ENCODE measurements at regions not wholly inside any gene's neighbourhood (a gene's known extent, or its start where the extent isn't known, plus 50 kb on each side); places are given as distances from the start of the nearest gene placed in this dataset.

- TF ChIP-seq EP300 (IDR thresholded peaks at IDR 0.05; ENCODE audit: borderline replicate concordance) (no peak), USF1 (IDR thresholded peaks at IDR 0.05) (no peak), EGR1 (IDR thresholded peaks at IDR 0.05) (no peak), CEBPB (IDR thresholded peaks at IDR 0.05) (no peak), FOXM1 (IDR thresholded peaks at IDR 0.05; ENCODE audit: borderline replicate concordance, low read depth) (no peak), TCF12 (IDR thresholded peaks at IDR 0.05; ENCODE audit: low read depth) (no peak), CREB1 (IDR thresholded peaks at IDR 0.05; ENCODE audit: low read depth) (no peak), TAF1 (IDR thresholded peaks at IDR 0.05; ENCODE audit: low read depth) (no peak), REST (IDR thresholded peaks at IDR 0.05; ENCODE audit: low read depth) (no peak), RAD21 (IDR thresholded peaks at IDR 0.05; ENCODE audit: low read depth) (no peak), YY1 (IDR thresholded peaks at IDR 0.05; ENCODE audit: low read depth) (no peak), NFIC (IDR thresholded peaks at IDR 0.05) (no peak), TEAD4 (IDR thresholded peaks at IDR 0.05) (no peak)
Observed at GRCh38 chr9:115925424-115925823, 228.2 kb upstream of the PAPPA start.
